Osteoblast (primary cell): ENCODE measurements at regions not wholly inside any gene's neighbourhood (a gene's known extent, or its start where the extent isn't known, plus 50 kb on each side); places are given as distances from the start of the nearest gene placed in this dataset.

ENCODE experiments used
- DNase-seq: peaks from one replicate; pipeline ENCODE4 v3.0.0; 2011; ENCODE audit warnings: low spot score, mixed read lengths; ENCODE audit not compliant: insufficient read length; ENCODE audit errors: missing footprints
- H2AFZ ChIP-seq: 2 replicates; pipeline ENCODE4 v1.6.0; 2011; ENCODE audit warnings: mild to moderate bottlenecking, low read length
- H3K27ac ChIP-seq: 2 replicates; pipeline ENCODE4 v1.5.1; 2011; ENCODE audit warnings: mild to moderate bottlenecking, low read depth, low read length, moderate library complexity
- H3K27me3 ChIP-seq: 2 replicates; pipeline ENCODE4 v1.6.0; 2012; ENCODE audit warnings: mild to moderate bottlenecking, control low read depth, inconsistent platforms, low read length, moderate library complexity; ENCODE audit not compliant: insufficient read depth
- H3K36me3 ChIP-seq: 2 replicates; pipeline ENCODE4 v1.5.1; 2011; ENCODE audit warnings: mild to moderate bottlenecking, low read length, control low read depth, moderate library complexity; ENCODE audit not compliant: insufficient read depth
- H3K4me1 ChIP-seq: 2 replicates; pipeline ENCODE4 v1.5.1; 2011; ENCODE audit warnings: mild to moderate bottlenecking, low read length, control low read depth, moderate library complexity; ENCODE audit not compliant: insufficient read depth
- H3K4me2 ChIP-seq: 2 replicates; pipeline ENCODE4 v1.6.0; 2011; ENCODE audit warnings: mild to moderate bottlenecking, low read length; ENCODE audit not compliant: insufficient read depth
- H3K4me3 ChIP-seq: fragments of 200-600 bp; sonication (generic); 3 replicates; pipeline ENCODE4 v1.5.1; 2012; ENCODE audit warnings: mild to moderate bottlenecking, low read length, inconsistent platforms; ENCODE audit not compliant: insufficient read depth
- H3K79me2 ChIP-seq: 2 replicates; pipeline ENCODE4 v1.6.0; 2012; ENCODE audit warnings: mild to moderate bottlenecking, low read length, control low read depth, inconsistent platforms; ENCODE audit not compliant: insufficient read depth
- H3K9me3 ChIP-seq: 2 replicates; pipeline ENCODE4 v1.5.1; 2011; ENCODE audit warnings: low read depth, low read length, control low read depth
- H4K20me1 ChIP-seq: 2 replicates; pipeline ENCODE4 v1.6.0; 2012; ENCODE audit warnings: mild to moderate bottlenecking, low read length, control low read depth; ENCODE audit not compliant: insufficient read depth
- TF ChIP-seq, protein P1 (sequence below): IDR thresholded peaks from 2 replicates; pipeline ENCODE4 v1.5.1; 2011; ENCODE audit warnings: mild to moderate bottlenecking, low read depth, low read length, moderate library complexity; ENCODE audit errors: extremely low read depth

GRCh38 chr3:72248869-72249268, 463.9 kb upstream of the PROK2 start:
- Histone ChIP-seq H3K4me1 (no peaks in the 10 kb centered on the region), H4K20me1 (no peaks in the 10 kb centered on the region), H3K4me3 (no peak overlapping the region), H3K27ac (no peak overlapping the region), H3K27me3 (peaks cover 40% of the 10 kb centered on the region), H3K79me2 (no peaks in the 10 kb centered on the region), H3K4me2 (no peak overlapping the region), H2AFZ (no peak overlapping the region), H3K36me3 (no peaks in the 10 kb centered on the region), H3K9me3 (no peaks in the 10 kb centered on the region)
- TF ChIP-seq, protein P1, sequence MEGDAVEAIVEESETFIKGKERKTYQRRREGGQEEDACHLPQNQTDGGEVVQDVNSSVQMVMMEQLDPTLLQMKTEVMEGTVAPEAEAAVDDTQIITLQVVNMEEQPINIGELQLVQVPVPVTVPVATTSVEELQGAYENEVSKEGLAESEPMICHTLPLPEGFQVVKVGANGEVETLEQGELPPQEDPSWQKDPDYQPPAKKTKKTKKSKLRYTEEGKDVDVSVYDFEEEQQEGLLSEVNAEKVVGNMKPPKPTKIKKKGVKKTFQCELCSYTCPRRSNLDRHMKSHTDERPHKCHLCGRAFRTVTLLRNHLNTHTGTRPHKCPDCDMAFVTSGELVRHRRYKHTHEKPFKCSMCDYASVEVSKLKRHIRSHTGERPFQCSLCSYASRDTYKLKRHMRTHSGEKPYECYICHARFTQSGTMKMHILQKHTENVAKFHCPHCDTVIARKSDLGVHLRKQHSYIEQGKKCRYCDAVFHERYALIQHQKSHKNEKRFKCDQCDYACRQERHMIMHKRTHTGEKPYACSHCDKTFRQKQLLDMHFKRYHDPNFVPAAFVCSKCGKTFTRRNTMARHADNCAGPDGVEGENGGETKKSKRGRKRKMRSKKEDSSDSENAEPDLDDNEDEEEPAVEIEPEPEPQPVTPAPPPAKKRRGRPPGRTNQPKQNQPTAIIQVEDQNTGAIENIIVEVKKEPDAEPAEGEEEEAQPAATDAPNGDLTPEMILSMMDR: no peak
- DNase-seq: no peak

DNA sequence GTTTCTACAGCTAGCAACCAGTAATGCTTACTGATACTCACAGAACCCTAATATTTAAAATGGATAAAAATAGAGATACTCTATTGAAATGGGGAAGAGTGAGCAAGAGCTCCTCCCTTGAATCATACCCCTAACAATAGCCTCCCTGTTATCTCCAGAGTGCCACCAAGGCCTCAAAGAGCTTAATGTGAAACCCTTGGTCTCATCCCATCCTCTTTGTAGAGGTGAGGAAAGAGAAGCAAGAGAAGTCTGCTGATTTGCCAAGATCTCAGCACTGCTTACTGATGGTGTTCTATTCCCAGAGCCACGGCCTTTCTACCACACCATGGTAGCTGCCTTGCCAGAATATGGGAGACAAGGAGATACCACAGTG, 463.4 kb upstream of the PROK2 start:
- Histone ChIP-seq H3K79me2 (no peaks in the 10 kb centered on the region), H3K4me3 (no peak overlapping the region), H3K4me2 (no peak overlapping the region), H3K27ac (no peak overlapping the region), H4K20me1 (no peaks in the 10 kb centered on the region), H3K4me1 (no peaks in the 10 kb centered on the region), H3K36me3 (no peaks in the 10 kb centered on the region), H3K9me3 (no peaks in the 10 kb centered on the region), H2AFZ (no peak overlapping the region), H3K27me3 (peaks cover 38% of the 10 kb centered on the region)
- TF ChIP-seq, protein P1: no peak
- no peak for DNase-seq

DNA sequence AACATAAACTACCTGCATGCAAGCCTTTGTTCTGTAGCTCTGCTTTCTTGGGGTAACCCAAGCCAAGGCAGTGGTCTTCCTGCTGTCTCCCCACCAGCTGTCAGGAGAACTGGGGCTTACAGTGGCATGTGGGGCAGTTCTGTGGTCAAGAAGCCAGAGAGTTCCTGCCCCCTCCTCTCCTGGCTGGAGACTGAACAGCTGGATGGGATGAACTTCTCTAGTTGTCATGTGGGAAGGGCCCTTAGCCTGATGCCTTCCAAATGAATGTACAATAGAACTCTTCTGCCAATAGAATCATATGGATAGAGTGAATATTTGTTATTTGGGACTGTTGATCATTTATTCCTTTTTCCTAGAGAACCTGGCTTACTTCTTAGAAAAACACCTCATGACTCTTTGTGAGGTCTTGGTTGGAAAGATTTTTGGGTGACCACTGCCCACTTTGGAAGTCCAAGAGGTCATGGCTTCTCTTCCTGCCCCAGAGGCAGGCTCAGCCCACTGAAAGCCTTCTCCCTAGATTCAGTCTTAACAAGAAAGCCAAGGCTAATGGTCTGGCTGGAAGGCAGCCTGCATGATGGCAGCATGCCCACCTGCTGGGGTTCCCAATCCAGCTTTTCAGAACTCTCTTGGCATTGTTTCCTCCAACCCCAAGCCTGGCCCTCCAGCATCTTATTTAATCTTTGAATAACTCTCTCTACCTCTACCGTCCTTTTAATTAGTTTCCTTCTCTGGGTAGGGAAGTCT, 462.9 kb upstream of the PROK2 start:
- Histone ChIP-seq H3K36me3 (no peaks in the 10 kb centered on the region), H3K4me1 (no peaks in the 10 kb centered on the region), H4K20me1 (no peaks in the 10 kb centered on the region), H3K27me3 (peaks cover 34% of the 10 kb centered on the region), H2AFZ (no peak overlapping the region), H3K79me2 (no peaks in the 10 kb centered on the region), H3K4me3 (no peak overlapping the region), H3K9me3 (no peaks in the 10 kb centered on the region), H3K27ac (no peak overlapping the region), H3K4me2 (no peak overlapping the region)
- TF ChIP-seq, protein P1: no peak
- DNase-seq: no peak

DNA sequence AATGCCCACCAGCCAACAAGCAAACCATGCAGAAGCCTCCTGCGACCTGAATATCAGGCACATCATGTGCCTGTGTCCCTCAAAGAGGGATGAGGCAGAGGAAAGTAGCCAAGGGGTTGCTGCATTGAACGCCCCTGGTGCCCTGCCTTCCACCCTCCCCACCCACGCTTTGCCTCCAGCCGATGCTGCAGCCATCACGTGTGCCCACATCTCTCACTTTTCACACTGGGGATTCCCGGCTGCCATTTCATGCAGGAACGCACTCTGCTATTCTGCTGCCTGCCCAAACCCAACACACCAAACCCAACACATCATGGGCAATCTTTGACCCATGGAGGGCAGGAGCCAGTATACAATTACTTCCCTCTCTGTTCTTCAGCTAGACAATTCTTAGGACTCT, 462.2 kb upstream of the PROK2 start:
- no peak for DNase-seq
- no peaks in the 10 kb centered on the region for H3K9me3 ChIP-seq
- H3K27ac ChIP-seq: no peak overlapping the region
- TF ChIP-seq, protein P1: no peak
- no peak overlapping the region for H3K4me2 ChIP-seq
- no peaks in the 10 kb centered on the region for H3K79me2 ChIP-seq
- no peak overlapping the region for H2AFZ ChIP-seq
- H3K4me1 ChIP-seq: no peaks in the 10 kb centered on the region
- no peak overlapping the region for H3K4me3 ChIP-seq
- H3K36me3 ChIP-seq: no peaks in the 10 kb centered on the region
- peaks cover 28% of the 10 kb centered on the region for H3K27me3 ChIP-seq
- H4K20me1 ChIP-seq: no peaks in the 10 kb centered on the region
